ENCODE measurements at regions not wholly inside any gene's neighbourhood (a gene's known extent, or its start where the extent isn't known, plus 50 kb on each side); places are given as distances from the start of the nearest gene placed in this dataset.

DNA sequence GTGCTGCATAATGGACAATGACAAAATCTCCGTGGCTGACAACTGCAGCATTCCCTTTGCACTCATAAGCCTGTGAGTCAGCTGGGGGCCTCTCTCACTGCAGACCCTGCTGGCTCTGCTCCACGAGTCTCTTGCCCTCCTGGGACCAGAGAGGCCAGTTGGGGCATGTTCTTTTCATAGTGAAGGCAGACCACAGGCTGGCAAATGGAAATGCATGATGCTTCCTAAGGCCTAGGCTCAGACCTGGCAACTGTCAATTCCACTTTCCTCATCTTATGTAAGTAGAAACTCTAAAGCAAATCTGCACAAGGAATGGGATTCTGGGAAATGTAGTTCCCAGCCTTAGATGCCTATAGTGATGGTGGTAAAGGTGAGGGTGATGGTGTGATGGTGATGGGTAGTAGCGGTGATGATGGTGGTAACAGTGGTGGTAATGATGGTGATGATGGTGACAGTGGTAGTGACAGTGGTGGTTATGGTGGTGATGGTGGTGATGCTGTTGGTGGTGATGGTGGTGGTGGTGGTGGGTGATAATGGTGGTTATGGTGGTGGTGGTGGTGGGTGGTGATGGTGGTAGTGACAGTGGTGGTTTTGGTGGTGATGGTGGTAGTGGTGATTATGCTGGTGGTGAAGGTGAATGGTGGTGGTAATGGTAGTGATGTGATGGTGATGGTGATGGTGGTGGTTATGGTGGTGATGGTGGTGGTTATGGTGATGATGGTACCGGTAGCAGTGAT lies 185.8 kb upstream of the ARL4C start:
- H3K27me3 ChIP-seq = no peaks in the 10 kb centered on the region
- no peak for DNase-seq (ENCODE audit: extremely low spot score in 2 of 2)
- H3K4me1 ChIP-seq = peaks cover 20% of the 10 kb centered on the region
- TF ChIP-seq POLR2A (IDR thresholded peaks at IDR 0.05) (no peak), POLR2AphosphoS5 (IDR thresholded peaks at IDR 0.05; ENCODE audit: insufficient read depth in 1 of 2, low read depth in 1 of 2) (no peak)
- TF ChIP-seq, protein P1, sequence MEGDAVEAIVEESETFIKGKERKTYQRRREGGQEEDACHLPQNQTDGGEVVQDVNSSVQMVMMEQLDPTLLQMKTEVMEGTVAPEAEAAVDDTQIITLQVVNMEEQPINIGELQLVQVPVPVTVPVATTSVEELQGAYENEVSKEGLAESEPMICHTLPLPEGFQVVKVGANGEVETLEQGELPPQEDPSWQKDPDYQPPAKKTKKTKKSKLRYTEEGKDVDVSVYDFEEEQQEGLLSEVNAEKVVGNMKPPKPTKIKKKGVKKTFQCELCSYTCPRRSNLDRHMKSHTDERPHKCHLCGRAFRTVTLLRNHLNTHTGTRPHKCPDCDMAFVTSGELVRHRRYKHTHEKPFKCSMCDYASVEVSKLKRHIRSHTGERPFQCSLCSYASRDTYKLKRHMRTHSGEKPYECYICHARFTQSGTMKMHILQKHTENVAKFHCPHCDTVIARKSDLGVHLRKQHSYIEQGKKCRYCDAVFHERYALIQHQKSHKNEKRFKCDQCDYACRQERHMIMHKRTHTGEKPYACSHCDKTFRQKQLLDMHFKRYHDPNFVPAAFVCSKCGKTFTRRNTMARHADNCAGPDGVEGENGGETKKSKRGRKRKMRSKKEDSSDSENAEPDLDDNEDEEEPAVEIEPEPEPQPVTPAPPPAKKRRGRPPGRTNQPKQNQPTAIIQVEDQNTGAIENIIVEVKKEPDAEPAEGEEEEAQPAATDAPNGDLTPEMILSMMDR (IDR thresholded peaks at IDR 0.05) = no peak
- intact Hi-C loops (cut with DNase I) = no loop called here
- no peaks in the 10 kb centered on the region for H3K36me3 ChIP-seq
- no peak overlapping the region for H3K27ac ChIP-seq
- H3K9me3 ChIP-seq = no peaks in the 10 kb centered on the region
- H3K4me3 ChIP-seq = no peak overlapping the region

DNA sequence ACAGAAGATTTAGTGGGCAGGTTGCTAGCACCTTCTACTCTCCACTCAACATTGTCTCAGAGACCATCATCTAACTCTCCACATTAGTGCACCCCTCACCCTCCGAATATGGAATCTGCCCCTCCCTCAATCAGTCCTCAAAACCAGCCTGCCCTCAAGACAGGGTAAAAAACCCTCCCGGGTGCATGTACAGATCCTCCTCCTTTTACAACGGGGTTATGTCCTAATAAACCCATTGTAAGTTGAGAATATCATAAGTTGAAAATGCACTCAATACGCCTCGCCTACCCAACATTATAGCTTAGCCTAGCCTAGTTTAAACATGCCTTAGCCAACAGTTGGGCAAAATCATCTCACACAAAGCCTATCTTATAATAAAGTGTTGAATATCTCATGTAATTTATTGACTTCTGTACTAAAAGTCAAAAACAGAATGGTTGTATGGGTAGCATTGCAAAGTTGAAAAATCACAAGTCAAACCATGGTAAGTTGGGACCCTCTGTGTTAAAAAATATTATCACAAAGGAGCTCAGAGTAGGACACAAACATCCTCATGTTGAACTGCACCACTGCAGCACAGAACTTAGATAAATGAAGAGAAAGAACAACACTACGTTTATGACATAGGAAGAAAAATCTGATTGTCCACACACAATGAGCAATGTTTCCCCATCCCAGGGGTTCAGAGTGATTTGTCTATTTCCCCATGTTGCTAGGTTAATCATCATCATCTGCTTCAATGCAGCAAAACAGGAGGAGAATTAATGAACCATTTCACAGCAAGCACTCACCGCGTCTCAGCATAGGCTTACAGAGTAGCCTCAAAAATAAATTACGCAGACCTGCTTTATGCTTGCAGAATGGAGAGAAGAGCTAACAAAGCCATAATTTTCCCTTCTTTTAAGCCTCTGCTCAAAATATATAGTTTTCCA lies 184.1 kb upstream of the ARL4C start:
- no peaks in the 10 kb centered on the region for H3K36me3 ChIP-seq
- no peaks in the 10 kb centered on the region for H3K9me3 ChIP-seq
- H3K4me3 ChIP-seq = no peak overlapping the region
- H3K4me1 ChIP-seq = peaks cover 20% of the 10 kb centered on the region
- intact Hi-C loops (cut with DNase I) = no loop called here
- TF ChIP-seq, protein P1 (IDR thresholded peaks at IDR 0.05) = no peak
- no peak for TF ChIP-seq POLR2AphosphoS5 (IDR thresholded peaks at IDR 0.05; ENCODE audit: insufficient read depth in 1 of 2, low read depth in 1 of 2)
- TF ChIP-seq POLR2A (IDR thresholded peaks at IDR 0.05) = no peak
- H3K27ac ChIP-seq = no peak overlapping the region
- no peak for DNase-seq (ENCODE audit: extremely low spot score in 2 of 2)
- H3K27me3 ChIP-seq = no peaks in the 10 kb centered on the region

DNA sequence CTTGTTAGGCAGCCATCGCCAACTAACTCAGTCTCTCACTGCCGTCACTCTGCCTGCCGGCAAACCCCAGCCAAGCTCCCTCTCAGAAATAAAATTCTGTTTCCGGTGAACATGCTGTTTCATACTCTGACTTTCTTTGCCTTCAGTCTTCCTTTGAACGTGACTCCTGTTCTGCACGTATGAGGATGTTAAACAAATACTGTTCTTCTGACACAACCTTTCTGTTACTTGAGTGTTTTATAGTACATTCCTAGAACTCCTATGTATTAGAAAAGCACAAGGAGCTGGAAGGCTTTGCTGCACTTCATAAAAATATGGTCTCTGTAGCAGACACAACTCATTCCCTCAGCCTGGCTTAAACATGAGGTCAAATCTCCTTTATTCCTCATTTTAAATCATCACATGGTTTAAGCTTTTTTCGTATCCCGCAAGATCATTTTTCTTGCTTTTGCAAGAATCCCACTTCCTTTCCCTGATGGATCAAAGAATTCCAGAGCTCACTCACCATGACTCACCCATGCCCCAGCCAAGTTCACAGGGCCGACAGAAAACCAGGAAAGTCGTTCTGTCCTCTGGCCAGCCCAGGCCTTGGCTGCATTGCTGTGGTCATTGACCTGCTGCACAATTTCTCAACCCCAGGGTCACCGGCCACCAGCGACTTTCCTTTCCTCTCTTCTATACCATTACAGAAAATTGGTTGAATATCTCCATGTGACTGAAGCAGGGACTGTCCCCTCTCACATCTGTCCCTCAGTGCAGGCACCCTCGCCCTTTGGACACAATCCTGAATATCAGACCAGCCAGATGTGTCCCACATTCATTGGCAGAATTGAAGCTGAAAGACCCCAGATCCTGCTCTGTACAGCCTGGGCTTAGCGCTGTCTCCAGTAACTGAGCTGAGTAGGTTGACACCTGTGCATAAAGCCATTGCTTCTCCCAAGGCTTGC lies 183.1 kb upstream of the ARL4C start:
- DNase-seq (ENCODE audit: extremely low spot score in 2 of 2) = peak in 1 of 2 donors; percentile 83
- Histone ChIP-seq H3K27ac (peak overlapping the region; percentile 27), H3K4me1 (peaks cover 20% of the 10 kb centered on the region), H3K36me3 (no peaks in the 10 kb centered on the region), H3K9me3 (no peaks in the 10 kb centered on the region), H3K4me3 (no peak overlapping the region), H3K27me3 (no peaks in the 10 kb centered on the region)
- TF ChIP-seq POLR2AphosphoS5 (IDR thresholded peaks at IDR 0.05; ENCODE audit: insufficient read depth in 1 of 2, low read depth in 1 of 2) = peak in 1 of 2 donors; percentile 56
- TF ChIP-seq, protein P1 (IDR thresholded peaks at IDR 0.05) = no peak
- TF ChIP-seq POLR2A (IDR thresholded peaks at IDR 0.05) = no peak
- intact Hi-C loops (cut with DNase I) = no loop called here

DNA sequence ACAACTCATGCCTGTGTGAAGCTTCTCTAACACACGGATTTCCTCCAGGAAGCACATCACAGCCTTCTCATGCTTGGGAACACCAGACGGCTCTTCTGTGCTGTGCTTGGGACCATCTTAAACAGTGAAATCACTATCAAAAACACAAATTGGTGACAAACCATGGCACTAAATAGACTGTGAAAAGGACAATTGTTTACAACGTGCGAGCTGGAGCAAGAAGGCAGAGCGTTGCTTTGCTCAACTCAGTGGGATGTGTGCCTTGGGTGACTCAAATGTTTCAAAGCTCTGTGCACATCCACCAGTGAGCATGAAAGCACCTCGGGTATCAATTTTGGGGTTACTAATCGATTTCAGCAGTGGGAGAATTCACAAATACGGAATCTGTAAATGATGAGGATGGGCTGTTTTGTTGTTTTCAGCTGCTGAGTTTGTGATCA lies 182.4 kb upstream of the ARL4C start:
- H3K27ac ChIP-seq = peak overlapping the region; percentile 27
- no peaks in the 10 kb centered on the region for H3K27me3 ChIP-seq
- H3K9me3 ChIP-seq = no peaks in the 10 kb centered on the region
- no peak for TF ChIP-seq POLR2A (IDR thresholded peaks at IDR 0.05)
- TF ChIP-seq, protein P1 (IDR thresholded peaks at IDR 0.05) = no peak
- TF ChIP-seq POLR2AphosphoS5 (IDR thresholded peaks at IDR 0.05; ENCODE audit: insufficient read depth in 1 of 2, low read depth in 1 of 2) = no peak
- peak in 1 of 2 donors; percentile 81 for DNase-seq (ENCODE audit: extremely low spot score in 2 of 2)
- intact Hi-C loops (cut with DNase I) = no loop called here
- H3K4me1 ChIP-seq = peaks cover 23% of the 10 kb centered on the region
- no peak overlapping the region for H3K4me3 ChIP-seq
- H3K36me3 ChIP-seq = no peaks in the 10 kb centered on the region

Measured in vagina (tissue), 2 donors.